Keratinocyte (primary cell): ENCODE measurements at regions not wholly inside any gene's neighbourhood (a gene's known extent, or its start where the extent isn't known, plus 50 kb on each side); places are given as distances from the start of the nearest gene placed in this dataset.

ENCODE experiments used
- DNase-seq: peaks from one replicate; pipeline ENCODE4 v3.0.0-alpha.2; 2011; ENCODE audit warnings: low read depth, missing footprints, low spot score
- FAIRE-seq: peaks from 2 replicates; lab custom pipeline; 2011; peaks lifted over from hg19 to GRCh38; lab: Jason Lieb, UNC
- H2AFZ ChIP-seq: 2 replicates; pipeline ENCODE4 v1.6.0; 2012; ENCODE audit warnings: low read length, control low read depth, inconsistent platforms; ENCODE audit not compliant: control insufficient read depth
- H3K27ac ChIP-seq: 2 replicates; pipeline ENCODE4 v1.5.1; 2011; ENCODE audit warnings: low read length; ENCODE audit not compliant: control insufficient read depth, insufficient read depth
- H3K27me3 ChIP-seq: 3 replicates; pipeline ENCODE4 v1.6.0; 2011; ENCODE audit warnings: low read length; ENCODE audit not compliant: control insufficient read depth, insufficient read depth; ENCODE audit errors: extremely low read depth
- H3K36me3 ChIP-seq, 2 experiments: 2 replicates in 1 of 2; 3 replicates in 1 of 2; pipeline ENCODE4 v1.5.1; 2011; ENCODE audit warnings: low read length in 2 of 2, mild to moderate bottlenecking in 1 of 2; ENCODE audit not compliant: control insufficient read depth in 2 of 2, insufficient read depth in 2 of 2; ENCODE audit errors: extremely low read depth in 1 of 2
- H3K4me1 ChIP-seq: 3 replicates; pipeline ENCODE4 v1.5.1; 2011; ENCODE audit warnings: low read length; ENCODE audit not compliant: control insufficient read depth, insufficient read depth; ENCODE audit errors: extremely low read depth
- H3K4me2 ChIP-seq: 3 replicates; pipeline ENCODE4 v1.6.0; 2011; ENCODE audit warnings: low read depth, low read length; ENCODE audit not compliant: control insufficient read depth, insufficient read depth; ENCODE audit errors: extremely low read depth
- H3K4me3 ChIP-seq, 3 experiments: fragments of 200-600 bp in 1 of 3; sonication (generic) in 1 of 3; 2 replicates in 2 of 3; 3 replicates in 1 of 3; pipeline ENCODE4 v1.5.1; 2011 to 2016; ENCODE audit warnings: low read length in 3 of 3, mild to moderate bottlenecking in 3 of 3, control low read depth in 2 of 3, inconsistent platforms in 1 of 3, low read depth in 1 of 3, mixed read lengths in 1 of 3, mixed run types in 1 of 3, moderate library complexity in 1 of 3; ENCODE audit not compliant: control insufficient read depth in 2 of 3, insufficient read depth in 2 of 3; ENCODE audit errors: extremely low read depth in 1 of 3
- H3K79me2 ChIP-seq: 2 replicates; pipeline ENCODE4 v1.6.0; 2012; ENCODE audit warnings: low read length; ENCODE audit not compliant: control insufficient read depth, insufficient read depth
- H3K9ac ChIP-seq: 3 replicates; pipeline ENCODE4 v1.6.0; 2011; ENCODE audit warnings: low read length; ENCODE audit not compliant: control insufficient read depth, insufficient read depth; ENCODE audit errors: extremely low read depth
- H3K9me1 ChIP-seq: 3 replicates; pipeline ENCODE4 v1.6.0; 2011; ENCODE audit warnings: low read length; ENCODE audit not compliant: control insufficient read depth, insufficient read depth; ENCODE audit errors: extremely low read depth
- H3K9me3 ChIP-seq: 2 replicates; pipeline ENCODE4 v1.5.1; 2012; ENCODE audit warnings: low read depth, low read length; ENCODE audit not compliant: control insufficient read depth
- H4K20me1 ChIP-seq: 3 replicates; pipeline ENCODE4 v1.6.0; 2011; ENCODE audit warnings: low read length; ENCODE audit not compliant: control insufficient read depth, insufficient read depth; ENCODE audit errors: extremely low read depth
- CTCF ChIP-seq, 3 experiments: IDR thresholded peaks in 1 of 3; conservative IDR thresholded peaks in 1 of 3; optimal IDR thresholded peaks in 1 of 3; 2 replicates in 2 of 3; 3 replicates in 1 of 3; pipeline versions ENCODE3 to v1.5.1; 2011; ENCODE audit warnings: low read length in 3 of 3, mild to moderate bottlenecking in 3 of 3, moderate library complexity in 2 of 3, control low read depth in 1 of 3, inconsistent platforms in 1 of 3; ENCODE audit not compliant: insufficient read depth in 2 of 3; ENCODE audit errors: extremely low read depth in 1 of 3
- EZH2 ChIP-seq: IDR thresholded peaks from one replicate; pipeline ENCODE4 v1.6.1; 2012; ENCODE audit warnings: inconsistent platforms, mild to moderate bottlenecking, low read length, moderate library complexity
- dilution Hi-C: fragments of 300-500 bp; cut with MboI; formaldehyde crosslinking; loops from one replicate; pipeline ENCODE4 v1.7.0; 2020; ENCODE audit warnings: low sequenced_read_pairs; ENCODE audit not compliant: extremely low pct_ligation_motif_present

GRCh38 chr17:77019893-77020379 is 120.8 kb upstream of the SEC14L1 start:
- peaks cover 7% of the 10 kb centered on the region for H3K27me3 ChIP-seq
- H3K27ac ChIP-seq: no peak overlapping the region
- TF ChIP-seq CTCF (optimal IDR thresholded peaks at IDR 0.05 in 1 of 3, IDR thresholded peaks at IDR 0.05 in 1 of 3, conservative IDR thresholded peaks at IDR 0.05 in 1 of 3; ENCODE audit: extremely low read depth in 1 of 3, insufficient read depth in 2 of 3, low read length in 3 of 3) (no peak), EZH2 (no peak)
- H3K79me2 ChIP-seq: no peaks in the 10 kb centered on the region
- FAIRE-seq: no peak
- H3K9me3 ChIP-seq: no peaks in the 10 kb centered on the region
- H3K4me1 ChIP-seq: no peaks in the 10 kb centered on the region
- dilution Hi-C loops: no loop called here
- no peaks in the 10 kb centered on the region for H3K36me3 ChIP-seq
- no peak overlapping the region for H3K9ac ChIP-seq
- H2AFZ ChIP-seq: no peak overlapping the region
- H4K20me1 ChIP-seq: no peaks in the 10 kb centered on the region
- H3K4me2 ChIP-seq: no peak overlapping the region
- DNase-seq: no peak
- no peaks in the 10 kb centered on the region for H3K9me1 ChIP-seq
- no peak overlapping the region for H3K4me3 ChIP-seq

DNA sequence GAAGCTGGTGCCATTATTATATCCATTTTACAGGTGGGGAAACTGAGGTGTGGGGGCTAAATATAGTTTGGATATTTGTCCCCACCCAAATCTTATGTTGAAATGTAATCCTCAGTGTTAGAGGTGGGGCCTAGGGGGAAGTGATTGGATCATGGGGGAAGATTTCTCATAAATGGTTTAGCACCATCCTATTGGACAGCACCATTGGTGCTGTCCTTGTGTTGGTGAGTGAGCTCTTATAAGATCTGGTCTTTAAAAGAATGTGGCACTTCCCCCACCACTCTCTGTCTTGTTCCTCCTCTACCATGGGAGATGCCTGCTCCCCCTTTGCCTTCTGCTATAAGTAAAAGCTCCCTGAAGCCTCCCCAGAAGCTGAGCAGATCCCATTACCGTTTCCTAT is 119.8 kb upstream of the SEC14L1 start:
- Histone ChIP-seq H3K27me3 (peaks cover 7% of the 10 kb centered on the region), H3K4me3 (no peak overlapping the region), H3K4me1 (no peaks in the 10 kb centered on the region), H2AFZ (no peak overlapping the region), H3K79me2 (no peaks in the 10 kb centered on the region), H3K4me2 (no peak overlapping the region), H3K9me1 (no peaks in the 10 kb centered on the region), H3K36me3 (no peaks in the 10 kb centered on the region), H3K27ac (no peak overlapping the region), H3K9ac (no peak overlapping the region), H4K20me1 (no peaks in the 10 kb centered on the region), H3K9me3 (no peaks in the 10 kb centered on the region)
- no peak for TF ChIP-seq CTCF (optimal IDR thresholded peaks at IDR 0.05 in 1 of 3, IDR thresholded peaks at IDR 0.05 in 1 of 3, conservative IDR thresholded peaks at IDR 0.05 in 1 of 3; ENCODE audit: extremely low read depth in 1 of 3, insufficient read depth in 2 of 3, low read length in 3 of 3)
- dilution Hi-C loops: no loop called here
- DNase-seq (no peak), FAIRE-seq (no peak)
